ENCODE measurements at regions not wholly inside any gene's neighbourhood (a gene's known extent, or its start where the extent isn't known, plus 50 kb on each side); places are given as distances from the start of the nearest gene placed in this dataset.
"Not testable (repeated sequence)": the region's sequence is repeated elsewhere in the genome, so short reads cannot be mapped to it uniquely, and the experiment has no call there.

DNA sequence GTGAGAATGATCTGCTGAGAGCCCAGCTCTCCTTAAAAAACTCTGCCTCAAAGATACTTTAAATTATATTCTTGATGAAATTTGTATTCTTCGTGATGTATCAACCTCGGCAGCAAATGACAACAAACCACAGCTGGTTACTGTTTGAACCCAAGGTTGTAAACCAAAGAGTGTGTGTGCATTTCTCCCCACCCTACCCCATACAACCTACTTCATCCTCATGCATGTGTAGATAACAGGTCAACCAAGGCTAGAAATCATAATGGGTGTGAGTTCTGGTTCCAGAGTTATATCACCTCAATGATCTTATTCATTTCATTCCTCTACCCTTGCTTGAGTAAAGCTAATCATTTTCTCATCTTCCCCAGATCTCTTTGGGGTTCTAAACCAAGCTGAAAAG lies 58.8 kb upstream of the DPP6 start:
- in situ Hi-C loops (cut with HindIII; ENCODE audit: low pct_unique_long_range_greater_than_20kb, low sequenced_read_pairs); H3K4me1 ChIP-seq (ENCODE audit: control insufficient read depth, insufficient read depth, low read length): not testable (repeated sequence)

DNA sequence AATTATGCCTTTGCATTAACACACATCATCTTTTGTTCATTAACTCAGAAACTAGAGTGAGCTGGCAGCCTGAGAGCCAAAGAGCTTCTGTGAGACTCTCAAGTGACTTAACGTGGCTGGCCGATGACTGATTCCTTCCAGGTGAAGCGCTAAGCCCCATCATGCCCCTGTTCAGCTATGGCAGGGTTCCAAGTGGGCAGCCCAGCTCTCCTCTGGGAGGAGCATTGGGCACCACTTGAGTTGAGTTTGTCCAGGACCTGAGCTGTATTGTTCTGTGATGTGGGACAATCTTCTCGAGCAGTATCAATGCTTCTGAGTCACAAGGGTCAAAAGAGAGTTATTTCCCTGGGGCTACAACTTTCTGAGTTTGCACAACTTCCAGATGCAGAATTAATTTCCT lies 53.3 kb upstream of the DPP6 start:
- H3K27ac ChIP-seq (ENCODE audit: low read length); H3K4me3 ChIP-seq (ENCODE audit: low read depth in 2 of 2, low read length in 2 of 2); CTCF ChIA-PET; H3K36me3 ChIP-seq (ENCODE audit: control insufficient read depth, insufficient read depth, low read length); DNase-seq (ENCODE audit: low read depth, low spot score); BruUV-seq (replicated peaks); POLR2A ChIA-PET; H3K9me3 ChIP-seq (ENCODE audit: control insufficient read depth, insufficient read depth, low read depth, low read length); H3K27me3 ChIP-seq (ENCODE audit: control insufficient read depth, insufficient read depth, low read length); intact Hi-C loops (cut with micrococcal nuclease; ENCODE audit: unreplicated experiment); H3K4me1 ChIP-seq (ENCODE audit: control insufficient read depth, insufficient read depth, low read length); ATAC-seq; in situ Hi-C loops (cut with HindIII; ENCODE audit: low pct_unique_long_range_greater_than_20kb, low sequenced_read_pairs): not testable (repeated sequence)

More for the DNA sequence above, 58.8 kb upstream of the DPP6 start:
- H3K4me3 ChIP-seq (ENCODE audit: low read depth in 2 of 2, low read length in 2 of 2); H3K36me3 ChIP-seq (ENCODE audit: control insufficient read depth, insufficient read depth, low read length); POLR2A ChIA-PET; BruUV-seq (replicated peaks); ATAC-seq; H3K9me3 ChIP-seq (ENCODE audit: control insufficient read depth, insufficient read depth, low read depth, low read length); intact Hi-C loops (cut with micrococcal nuclease; ENCODE audit: unreplicated experiment); H3K27me3 ChIP-seq (ENCODE audit: control insufficient read depth, insufficient read depth, low read length); DNase-seq (ENCODE audit: low read depth, low spot score); H3K27ac ChIP-seq (ENCODE audit: low read length); CTCF ChIA-PET: not testable (repeated sequence)
